ENCODE measurements at regions not wholly inside any gene's neighbourhood (a gene's known extent, or its start where the extent isn't known, plus 50 kb on each side); places are given as distances from the start of the nearest gene placed in this dataset.

- no peaks in the 10 kb centered on the region for H3K9me1 ChIP-seq (ENCODE audit: insufficient read depth, low read length)
- H2AFZ ChIP-seq (replicated peaks; ENCODE audit: low read length, poor library complexity), result no peak overlapping the region
- ATAC-seq (ENCODE audit: low read depth) (no peak), DNase-seq (no peak)
- no peaks in the 10 kb centered on the region for H3K79me1 ChIP-seq (ENCODE audit: low read depth in 1 of 2, low read length in 2 of 2)
- H3K36me3 ChIP-seq (ENCODE audit: control insufficient read depth, insufficient read depth, low read length), result no peaks in the 10 kb centered on the region
- no peaks in the 10 kb centered on the region for H3K4me1 ChIP-seq (ENCODE audit: control insufficient read depth, insufficient read depth, low read length)
- H3K4me3 ChIP-seq (ENCODE audit: insufficient read depth, low read depth, low read length), result no peak overlapping the region
- H3K27ac ChIP-seq (ENCODE audit: insufficient read depth, low read length), result no peak overlapping the region
- no TSS peak for BruUV-seq (replicated peaks)
- H4K8ac ChIP-seq (ENCODE audit: low read depth in 2 of 2, low read length in 2 of 2), result no peak overlapping the region
- H4K5ac ChIP-seq (ENCODE audit: low read depth, low read length), result no peak overlapping the region
- ChIA-PET CTCF (no interaction called here), POLR2A (ENCODE audit: unreplicated experiment) (no interaction called here)
- whole genome bisulfite sequencing, 2 experiments (ENCODE audit: extremely low coverage in 2 of 2, insufficient read length in 1 of 2), result 79% methylated on average over 2 of the region's 6 CpGs; no CpG with 5 or more reads in 1 of the 2 experiments
- H3K56ac ChIP-seq (ENCODE audit: extremely low read depth, insufficient read depth, low read length), result no peak overlapping the region
- in situ Hi-C loops (cut with MboI; ENCODE audit: low sequenced_read_pairs), result no loop called here
- H4K20me1 ChIP-seq (ENCODE audit: insufficient read depth, low read length), result no peaks in the 10 kb centered on the region
- intact Hi-C loops (cut with micrococcal nuclease), result no loop called here
- no peak for TF ChIP-seq SMC3 (IDR thresholded peaks at IDR 0.05; ENCODE audit: low read depth, low read length)
- no peaks in the 10 kb centered on the region for H3K27me3 ChIP-seq (ENCODE audit: control insufficient read depth, insufficient read depth, low read length)
- H3K4ac ChIP-seq (ENCODE audit: low read depth, low read length), result no peak overlapping the region
- no peak overlapping the region for H3K18ac ChIP-seq (ENCODE audit: low read depth, low read length)
- no peaks in the 10 kb centered on the region; the same call in 1 of the 2 replicates for H3K9me3 ChIP-seq (ENCODE audit: control insufficient read depth, insufficient read depth, low read length)
- H2AK5ac ChIP-seq (ENCODE audit: low read depth, low read length), result no peak overlapping the region
- H2AK9ac ChIP-seq (replicated peaks; ENCODE audit: low read depth, low read length, poor library complexity), result no peak overlapping the region
- H3K23ac ChIP-seq (ENCODE audit: low read depth, low read length), result no peak overlapping the region
- no peak overlapping the region for H2BK15ac ChIP-seq (ENCODE audit: low read depth, low read length)
- H2BK5ac ChIP-seq (ENCODE audit: low read depth, low read length, poor library complexity, severe bottlenecking), result no peak overlapping the region
- H3K4me2 ChIP-seq (ENCODE audit: low read depth, low read length), result no peak overlapping the region
- H3K9ac ChIP-seq (ENCODE audit: low read depth, low read length), result no peak overlapping the region
- no peak overlapping the region for H4K91ac ChIP-seq (ENCODE audit: insufficient read depth, low read depth, low read length)
- dilution Hi-C loops (cut with HindIII; ENCODE audit: low sequenced_read_pairs, unreplicated experiment), result no loop called here
- H3K14ac ChIP-seq (replicated peaks; ENCODE audit: low read depth, low read length), result no peak overlapping the region
- H2BK120ac ChIP-seq (ENCODE audit: low read depth, low read length), result no peak overlapping the region
- H2BK20ac ChIP-seq (ENCODE audit: low read depth, low read length), result no peak overlapping the region
These were observed 483.6 kb downstream of the GABRG1 start for GRCh38 chr4:45640281-45640680.

Measured in IMR-90 (cell line).